Endothelial cell of hepatic sinusoid (primary cell): ENCODE measurements at regions not wholly inside any gene's neighbourhood (a gene's known extent, or its start where the extent isn't known, plus 50 kb on each side); places are given as distances from the start of the nearest gene placed in this dataset.

Experiments used
- in situ Hi-C: cut with HindIII; loops from 2 replicates; pipeline ENCODE4 v1.10.0; 2017; ENCODE audit warnings: low sequenced_read_pairs

GRCh38 chr13:50713523-50714248, 129.8 kb downstream of the DLEU7 start:
- in situ Hi-C loops, result no loop called here

- in situ Hi-C loops, result no loop called here
Measured at GRCh38 chr13:50714891-50715290, 128.6 kb downstream of the DLEU7 start.

- in situ Hi-C loops, result no loop called here
Measured at GRCh38 chr13:50715402-50716146, 127.9 kb downstream of the DLEU7 start.

GRCh38 chr13:50720861-50721671, 122.4 kb downstream of the DLEU7 start:
- in situ Hi-C loops, result no loop called here

- in situ Hi-C loops, result no loop called here
Measured at GRCh38 chr13:50721672-50721992, 121.9 kb downstream of the DLEU7 start.

GRCh38 chr13:50722440-50723125, 120.9 kb downstream of the DLEU7 start:
- in situ Hi-C loops, result no loop called here

- in situ Hi-C loops, result no loop called here
Measured at GRCh38 chr13:50724438-50724837, 119.1 kb downstream of the DLEU7 start.

- in situ Hi-C loops, result no loop called here
Measured at GRCh38 chr13:50724913-50725312, 118.6 kb downstream of the DLEU7 start.

GRCh38 chr13:50726164-50726563, 117.3 kb downstream of the DLEU7 start:
- in situ Hi-C loops, result no loop called here

- in situ Hi-C loops, result no loop called here
Measured at GRCh38 chr13:50729177-50729576, 114.3 kb downstream of the DLEU7 start.

- in situ Hi-C loops, result no loop called here
Measured at GRCh38 chr13:50730496-50731351, 112.8 kb downstream of the DLEU7 start.

GRCh38 chr13:50731400-50731799, 112.1 kb downstream of the DLEU7 start:
- in situ Hi-C loops, result no loop called here

- in situ Hi-C loops, result no loop called here
Measured at GRCh38 chr13:50732712-50733111, 110.8 kb downstream of the DLEU7 start.

- in situ Hi-C loops, result no loop called here
Measured at GRCh38 chr13:50733392-50733791, 110.1 kb downstream of the DLEU7 start.

- in situ Hi-C loops, result no loop called here
Measured at GRCh38 chr13:50735071-50735470, 108.4 kb downstream of the DLEU7 start.

- in situ Hi-C loops, result no loop called here
Measured at GRCh38 chr13:50740052-50740741, 103.3 kb downstream of the DLEU7 start.

- in situ Hi-C loops, result no loop called here
Measured at GRCh38 chr13:50742353-50742752, 101.1 kb downstream of the DLEU7 start.

- in situ Hi-C loops, result no loop called here
Measured at GRCh38 chr13:50742968-50743367, 100.5 kb downstream of the DLEU7 start.

GRCh38 chr13:50744116-50744660, 99.3 kb downstream of the DLEU7 start:
- in situ Hi-C loops, result no loop called here
